Lung (tissue), 11 donors: ENCODE measurements at regions not wholly inside any gene's neighbourhood (a gene's known extent, or its start where the extent isn't known, plus 50 kb on each side); places are given as distances from the start of the nearest gene placed in this dataset.
A peak's percentile ranks its signal among the peaks of the same experiment; 100 is the strongest.

ENCODE experiments used
- ATAC-seq: fragments of 200-7000 bp; cut with Tn5 transposase; one replicate; pipeline ENCODE4 v1.9.1; 2020; ENCODE audit warnings: moderate number of reproducible peaks; ENCODE audit not compliant: insufficient read depth, low FRiP score
- DNase-seq, 3 donors: peaks; one replicate each; pipeline ENCODE4 v3.0.0-alpha.2; 2013 to 2017
- H3K27ac ChIP-seq, 2 donors: one replicate each; pipeline ENCODE4 v1.5.1; 2013; ENCODE audit warnings: mild to moderate bottlenecking in 2 of 2, moderate library complexity in 2 of 2, control low read depth in 1 of 2, inconsistent platforms in 1 of 2, low read depth in 1 of 2, low read length in 1 of 2
- H3K27me3 ChIP-seq, 3 donors: one replicate each; pipeline ENCODE4 v1.5.1; 2013; ENCODE audit warnings: low read length in 2 of 3; ENCODE audit not compliant: control insufficient read depth in 3 of 3, insufficient read depth in 3 of 3
- H3K36me3 ChIP-seq, 4 donors: one replicate each; pipeline ENCODE4 v1.5.1; 2013; ENCODE audit warnings: low read length in 4 of 4, mild to moderate bottlenecking in 1 of 4, moderate library complexity in 1 of 4; ENCODE audit not compliant: control insufficient read depth in 4 of 4, insufficient read depth in 4 of 4
- H3K4me1 ChIP-seq, 5 donors: one replicate each; pipeline ENCODE4 v1.5.1; 2013; ENCODE audit warnings: low read length in 5 of 5, mild to moderate bottlenecking in 2 of 5, moderate library complexity in 1 of 5; ENCODE audit not compliant: control insufficient read depth in 5 of 5, insufficient read depth in 5 of 5
- H3K4me3 ChIP-seq: one replicate; pipeline ENCODE4 v1.5.1; 2013; ENCODE audit warnings: mild to moderate bottlenecking, control low read depth, moderate library complexity
- H3K9ac ChIP-seq, 2 donors: one replicate each; pipeline ENCODE4 v1.5.1; 2013; ENCODE audit warnings: low read length in 2 of 2, control low read depth in 1 of 2; ENCODE audit not compliant: insufficient read depth in 1 of 2
- H3K9me3 ChIP-seq, 4 donors: one replicate each; pipeline ENCODE4 v1.5.1; 2013; ENCODE audit warnings: low read length in 3 of 4, mild to moderate bottlenecking in 1 of 4, moderate library complexity in 1 of 4; ENCODE audit not compliant: control insufficient read depth in 4 of 4, insufficient read depth in 3 of 4
- CTCF ChIP-seq: IDR thresholded peaks from 2 replicates; pipeline ENCODE4 v1.5.1; 2012; ENCODE audit warnings: mild to moderate bottlenecking; ENCODE audit errors: control extremely low read depth, extremely low read depth
- WGBS, 2 donors: extraction: QIAGEN DNeasy Blood & Tissue Kit; methylation state at CpG; one replicate each; pipeline ENCODE4 v1.1.7; 2013; 5-methylcytosine and 5-hydroxymethylcytosine counted together
- donor health status: control.
- donor health status: control.
- donor health status: Bipolar disorder and iron deficiency.
- donor health status: healthy.
- donor health status: DM: yes; HTN: yes; CAD: no.

GRCh38 chr22:44380756-44381486 is 68.2 kb upstream of the SHISAL1 start:
- Histone ChIP-seq H3K9ac (no peak overlapping the region), H3K27ac (no peak overlapping the region), H3K36me3 (no peaks in the 10 kb centered on the region), H3K4me3 (no peak overlapping the region), H3K27me3 (no peaks in the 10 kb centered on the region), H3K9me3 (peaks cover 0 to 8% (median 2%) of the 10 kb centered on the region in 4 donors), H3K4me1 (peaks cover 0 to 14% (median 7%) of the 10 kb centered on the region in 5 donors)
- no peak for TF ChIP-seq CTCF
- no peak for ATAC-seq
- whole genome bisulfite sequencing, 2 donors, result 66 to 74% methylated on average over 15 of the region's 15 CpGs
- peak; percentile 58 to 75 (median 72) for DNase-seq

- no peaks in the 10 kb centered on the region for H3K27me3 ChIP-seq
- no peak overlapping the region for H3K27ac ChIP-seq
- ATAC-seq, result no peak
- DNase-seq, result peak; percentile 63 to 65 (median 63)
- no peak overlapping the region for H3K4me3 ChIP-seq
- no peaks in the 10 kb centered on the region for H3K36me3 ChIP-seq
- peaks cover 0 to 6% (median 3%) of the 10 kb centered on the region in 4 donors for H3K9me3 ChIP-seq
- peaks cover 0 to 14% (median 7%) of the 10 kb centered on the region in 5 donors for H3K4me1 ChIP-seq
- no peak overlapping the region for H3K9ac ChIP-seq
- WGBS, 2 donors, result 78 to 84% methylated on average over 14 of the region's 14 CpGs
- TF ChIP-seq CTCF, result no peak
Observed at GRCh38 chr22:44379817-44380755, 67.3 kb upstream of the SHISAL1 start.

- TF ChIP-seq CTCF, result no peak
- no peaks in the 10 kb centered on the region for H3K27me3 ChIP-seq
- DNase-seq (no peak), ATAC-seq (no peak)
- peaks cover 0 to 12% (median 0%) of the 10 kb centered on the region in 5 donors for H3K4me1 ChIP-seq
- H3K4me3 ChIP-seq, result no peak overlapping the region
- no peak overlapping the region for H3K9ac ChIP-seq
- H3K36me3 ChIP-seq, result no peaks in the 10 kb centered on the region
- H3K9me3 ChIP-seq, result peaks cover 0 to 8% (median 3%) of the 10 kb centered on the region in 4 donors
- H3K27ac ChIP-seq, result no peak overlapping the region
Observed at GRCh38 chr22:44378380-44378779, 65.6 kb upstream of the SHISAL1 start.
